Adrenal gland (tissue), 5 donors: ENCODE measurements at regions not wholly inside any gene's neighbourhood (a gene's known extent, or its start where the extent isn't known, plus 50 kb on each side); places are given as distances from the start of the nearest gene placed in this dataset.

Experiments used
- CTCF ChIP-seq, 6 experiments: fragments of 450-650 bp in 4 of 6; fragments of 200-600 bp in 2 of 6; sonication (generic) in 1 of 6; IDR thresholded peaks; 1 replicate in 5 of 6; 2 replicates in 1 of 6; pipeline versions ENCODE4 v1.5.1 to v1.8.0; 2016 to 2021; ENCODE audit warnings: antibody characterized with exemption in 6 of 6, mild to moderate bottlenecking in 2 of 6, moderate library complexity in 1 of 6
- POLR2A ChIP-seq, 2 donors: fragments of 450-650 bp; IDR thresholded peaks; one replicate each; pipeline ENCODE4 v1.6.1; 2017; ENCODE audit warnings: antibody characterized with exemption in 2 of 2, mild to moderate bottlenecking in 2 of 2, moderate library complexity in 1 of 2
- donor health status: DM: no; HTN: no; CAD: no.

DNA sequence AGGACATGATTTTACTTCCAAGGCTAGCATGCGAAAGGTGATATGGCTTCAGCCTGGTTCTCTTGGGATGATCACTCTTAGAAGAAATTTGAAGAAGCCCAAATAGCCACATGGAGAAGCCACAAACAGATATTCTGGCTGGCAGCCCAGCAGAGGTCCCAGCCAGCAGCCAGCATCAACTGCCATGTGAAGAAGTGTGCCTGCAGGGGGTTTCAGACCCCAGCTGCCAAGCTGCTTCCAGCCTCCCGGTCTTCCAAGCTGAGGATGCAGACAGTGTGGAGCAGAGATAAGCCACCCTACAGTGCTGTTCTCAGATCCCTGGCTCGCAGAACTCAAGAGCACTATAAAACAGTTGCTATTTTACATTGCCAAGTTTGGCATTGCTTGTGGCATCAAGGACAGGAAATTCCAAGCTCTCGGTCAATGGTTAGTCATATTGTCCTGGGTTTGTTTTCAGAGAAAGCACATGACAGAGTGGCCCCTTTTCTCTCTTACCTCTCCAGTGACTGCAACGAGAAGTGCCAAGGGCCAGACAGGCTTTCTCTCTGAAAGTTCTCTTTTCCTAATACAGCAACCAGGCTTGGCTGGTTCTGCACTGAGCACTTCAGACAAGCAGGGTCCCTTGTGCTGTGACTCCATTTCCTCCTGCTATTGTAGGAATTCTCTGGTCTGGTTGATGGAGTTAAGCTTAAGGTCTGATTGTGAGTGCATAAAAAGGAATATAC, 223.7 kb downstream of the ANKRD30B start:
- TF ChIP-seq CTCF (IDR thresholded peaks at IDR 0.05): no peak
- TF ChIP-seq POLR2A (IDR thresholded peaks at IDR 0.05): no peak
